Activated naive CD4-positive, alpha-beta T cell (primary cell): ENCODE measurements at regions not wholly inside any gene's neighbourhood (a gene's known extent, or its start where the extent isn't known, plus 50 kb on each side); places are given as distances from the start of the nearest gene placed in this dataset.
"Not testable (repeated sequence)": the region's sequence is repeated elsewhere in the genome, so short reads cannot be mapped to it uniquely, and the experiment has no call there.

Experiments
- DNase-seq, 4 experiments: peaks; one replicate each; lab custom pipeline; 2025; lab: John Stamatoyannopoulos, UW

- DNase-seq: not testable (repeated sequence)
Measured at GRCh38 chr19:28294975-28295374, 918.0 kb downstream of the UQCRFS1 start.

- DNase-seq: no peak
Measured at GRCh38 chr19:28294395-28294794, 918.6 kb downstream of the UQCRFS1 start.

- DNase-seq: no peak
Measured at GRCh38 chr19:28293685-28294084, 919.3 kb downstream of the UQCRFS1 start.

GRCh38 chr19:28292822-28293500, 920.0 kb downstream of the UQCRFS1 start:
- DNase-seq: no peak

GRCh38 chr19:28291874-28292273, 921.1 kb downstream of the UQCRFS1 start:
- DNase-seq: no peak

GRCh38 chr19:28290963-28291657, 921.8 kb downstream of the UQCRFS1 start:
- DNase-seq: no peak

- DNase-seq: no peak
Measured at GRCh38 chr19:28289295-28290063, 923.5 kb downstream of the UQCRFS1 start.

GRCh38 chr19:28288572-28289264, 924.2 kb downstream of the UQCRFS1 start:
- DNase-seq: no peak

GRCh38 chr19:28285917-28286316, 927.0 kb downstream of the UQCRFS1 start:
- no peak for DNase-seq

- no peak for DNase-seq
Measured at GRCh38 chr19:28285078-28285477, 927.9 kb downstream of the UQCRFS1 start.

GRCh38 chr19:28284389-28284788, 928.6 kb downstream of the UQCRFS1 start:
- DNase-seq: no peak

- DNase-seq: no peak
Measured at GRCh38 chr19:28283592-28283991, 929.4 kb downstream of the UQCRFS1 start.

GRCh38 chr19:28281676-28282075, 931.3 kb downstream of the UQCRFS1 start:
- DNase-seq: no peak

GRCh38 chr19:28264556-28264955, 948.4 kb downstream of the UQCRFS1 start:
- DNase-seq: no peak

GRCh38 chr19:28258829-28259228, 954.1 kb downstream of the UQCRFS1 start:
- DNase-seq: no peak

- no peak for DNase-seq
Measured at GRCh38 chr19:28257396-28257795, 955.6 kb downstream of the UQCRFS1 start.

GRCh38 chr19:28247243-28247642, 965.7 kb downstream of the UQCRFS1 start:
- no peak for DNase-seq

GRCh38 chr19:28245937-28246336, 967.0 kb downstream of the UQCRFS1 start:
- DNase-seq: no peak

GRCh38 chr19:28244966-28245365, 968.0 kb downstream of the UQCRFS1 start:
- DNase-seq: no peak

GRCh38 chr19:28242317-28242927, 970.5 kb downstream of the UQCRFS1 start:
- DNase-seq: no peak

- DNase-seq: no peak
Measured at GRCh38 chr19:28239270-28239669, 973.7 kb downstream of the UQCRFS1 start.

GRCh38 chr19:28238270-28238820, 974.6 kb downstream of the UQCRFS1 start:
- no peak for DNase-seq
